ENCODE measurements at regions not wholly inside any gene's neighbourhood (a gene's known extent, or its start where the extent isn't known, plus 50 kb on each side); places are given as distances from the start of the nearest gene placed in this dataset.

- no peaks in the 10 kb centered on the region for H3K4me1 ChIP-seq (ENCODE audit: control insufficient read depth in 2 of 2, insufficient read depth in 2 of 2, low read length in 2 of 2)
- no peak overlapping the region for H3K9ac ChIP-seq (ENCODE audit: low read depth in 1 of 2, low read length in 2 of 2)
- no peaks in the 10 kb centered on the region for H3K36me3 ChIP-seq (ENCODE audit: control insufficient read depth in 2 of 2, insufficient read depth in 2 of 2, low read length in 2 of 2)
- H3K27me3 ChIP-seq (ENCODE audit: control insufficient read depth in 2 of 2, insufficient read depth in 2 of 2, low read length in 2 of 2): no peaks in the 10 kb centered on the region
- no peak overlapping the region for H3K27ac ChIP-seq (ENCODE audit: low read depth in 2 of 2, low read length in 2 of 2)
- no peak overlapping the region for H3K4me3 ChIP-seq (ENCODE audit: low read length in 2 of 2)
- no peaks in the 10 kb centered on the region for H3K9me3 ChIP-seq (ENCODE audit: control insufficient read depth in 2 of 2, low read length in 2 of 2)
Measured at GRCh38 chr4:96486563-96486962, 646.7 kb downstream of the PDHA2 start.

GRCh38 chr4:96497621-96498020, 657.7 kb downstream of the PDHA2 start:
- Histone ChIP-seq H3K27ac (ENCODE audit: low read depth in 2 of 2, low read length in 2 of 2) (no peak overlapping the region), H3K4me1 (ENCODE audit: control insufficient read depth in 2 of 2, insufficient read depth in 2 of 2, low read length in 2 of 2) (no peaks in the 10 kb centered on the region), H3K4me3 (ENCODE audit: low read length in 2 of 2) (no peak overlapping the region), H3K9me3 (ENCODE audit: control insufficient read depth in 2 of 2, low read length in 2 of 2) (no peaks in the 10 kb centered on the region), H3K27me3 (ENCODE audit: control insufficient read depth in 2 of 2, insufficient read depth in 2 of 2, low read length in 2 of 2) (no peaks in the 10 kb centered on the region), H3K36me3 (ENCODE audit: control insufficient read depth in 2 of 2, insufficient read depth in 2 of 2, low read length in 2 of 2) (no peaks in the 10 kb centered on the region), H3K9ac (ENCODE audit: low read depth in 1 of 2, low read length in 2 of 2) (no peak overlapping the region)

- Histone ChIP-seq H3K4me1 (ENCODE audit: control insufficient read depth in 2 of 2, insufficient read depth in 2 of 2, low read length in 2 of 2) (no peaks in the 10 kb centered on the region), H3K4me3 (ENCODE audit: low read length in 2 of 2) (no peak overlapping the region), H3K9ac (ENCODE audit: low read depth in 1 of 2, low read length in 2 of 2) (no peak overlapping the region), H3K9me3 (ENCODE audit: control insufficient read depth in 2 of 2, low read length in 2 of 2) (no peaks in the 10 kb centered on the region), H3K27ac (ENCODE audit: low read depth in 2 of 2, low read length in 2 of 2) (no peak overlapping the region), H3K27me3 (ENCODE audit: control insufficient read depth in 2 of 2, insufficient read depth in 2 of 2, low read length in 2 of 2) (no peaks in the 10 kb centered on the region), H3K36me3 (ENCODE audit: control insufficient read depth in 2 of 2, insufficient read depth in 2 of 2, low read length in 2 of 2) (no peaks in the 10 kb centered on the region)
Measured at GRCh38 chr4:96504386-96504785, 664.5 kb downstream of the PDHA2 start.

- Histone ChIP-seq H3K36me3 (ENCODE audit: control insufficient read depth in 2 of 2, insufficient read depth in 2 of 2, low read length in 2 of 2) (no peaks in the 10 kb centered on the region), H3K9ac (ENCODE audit: low read depth in 1 of 2, low read length in 2 of 2) (no peak overlapping the region), H3K4me1 (ENCODE audit: control insufficient read depth in 2 of 2, insufficient read depth in 2 of 2, low read length in 2 of 2) (no peaks in the 10 kb centered on the region), H3K9me3 (ENCODE audit: control insufficient read depth in 2 of 2, low read length in 2 of 2) (no peaks in the 10 kb centered on the region), H3K4me3 (ENCODE audit: low read length in 2 of 2) (no peak overlapping the region), H3K27ac (ENCODE audit: low read depth in 2 of 2, low read length in 2 of 2) (no peak overlapping the region), H3K27me3 (ENCODE audit: control insufficient read depth in 2 of 2, insufficient read depth in 2 of 2, low read length in 2 of 2) (no peaks in the 10 kb centered on the region)
Measured at GRCh38 chr4:96509039-96509741, 669.3 kb downstream of the PDHA2 start.

- Histone ChIP-seq H3K36me3 (ENCODE audit: control insufficient read depth in 2 of 2, insufficient read depth in 2 of 2, low read length in 2 of 2) (no peaks in the 10 kb centered on the region), H3K9ac (ENCODE audit: low read depth in 1 of 2, low read length in 2 of 2) (no peak overlapping the region), H3K27me3 (ENCODE audit: control insufficient read depth in 2 of 2, insufficient read depth in 2 of 2, low read length in 2 of 2) (no peaks in the 10 kb centered on the region), H3K9me3 (ENCODE audit: control insufficient read depth in 2 of 2, low read length in 2 of 2) (no peaks in the 10 kb centered on the region), H3K4me1 (ENCODE audit: control insufficient read depth in 2 of 2, insufficient read depth in 2 of 2, low read length in 2 of 2) (no peaks in the 10 kb centered on the region), H3K27ac (ENCODE audit: low read depth in 2 of 2, low read length in 2 of 2) (no peak overlapping the region), H3K4me3 (ENCODE audit: low read length in 2 of 2) (no peak overlapping the region)
Measured at GRCh38 chr4:96519291-96519690, 679.4 kb downstream of the PDHA2 start.

- no peaks in the 10 kb centered on the region for H3K27me3 ChIP-seq (ENCODE audit: control insufficient read depth in 2 of 2, insufficient read depth in 2 of 2, low read length in 2 of 2)
- no peaks in the 10 kb centered on the region for H3K36me3 ChIP-seq (ENCODE audit: control insufficient read depth in 2 of 2, insufficient read depth in 2 of 2, low read length in 2 of 2)
- H3K9me3 ChIP-seq (ENCODE audit: control insufficient read depth in 2 of 2, low read length in 2 of 2): no peaks in the 10 kb centered on the region
- no peaks in the 10 kb centered on the region for H3K4me1 ChIP-seq (ENCODE audit: control insufficient read depth in 2 of 2, insufficient read depth in 2 of 2, low read length in 2 of 2)
- no peak overlapping the region for H3K9ac ChIP-seq (ENCODE audit: low read depth in 1 of 2, low read length in 2 of 2)
- no peak overlapping the region for H3K27ac ChIP-seq (ENCODE audit: low read depth in 2 of 2, low read length in 2 of 2)
- no peak overlapping the region for H3K4me3 ChIP-seq (ENCODE audit: low read length in 2 of 2)
Measured at GRCh38 chr4:96521046-96521536, 681.2 kb downstream of the PDHA2 start.

- Histone ChIP-seq H3K4me3 (ENCODE audit: low read length in 2 of 2) (no peak overlapping the region), H3K9ac (ENCODE audit: low read depth in 1 of 2, low read length in 2 of 2) (no peak overlapping the region), H3K4me1 (ENCODE audit: control insufficient read depth in 2 of 2, insufficient read depth in 2 of 2, low read length in 2 of 2) (peaks cover 0 to 2% of the 10 kb centered on the region in 2 donors), H3K27ac (ENCODE audit: low read depth in 2 of 2, low read length in 2 of 2) (no peak overlapping the region), H3K9me3 (ENCODE audit: control insufficient read depth in 2 of 2, low read length in 2 of 2) (no peaks in the 10 kb centered on the region), H3K27me3 (ENCODE audit: control insufficient read depth in 2 of 2, insufficient read depth in 2 of 2, low read length in 2 of 2) (no peaks in the 10 kb centered on the region), H3K36me3 (ENCODE audit: control insufficient read depth in 2 of 2, insufficient read depth in 2 of 2, low read length in 2 of 2) (no peaks in the 10 kb centered on the region)
Measured at GRCh38 chr4:96523611-96524010, 683.7 kb downstream of the PDHA2 start.

- H3K4me1 ChIP-seq (ENCODE audit: control insufficient read depth in 2 of 2, insufficient read depth in 2 of 2, low read length in 2 of 2): peaks cover 0 to 2% of the 10 kb centered on the region in 2 donors
- H3K9me3 ChIP-seq (ENCODE audit: control insufficient read depth in 2 of 2, low read length in 2 of 2): no peaks in the 10 kb centered on the region
- H3K27me3 ChIP-seq (ENCODE audit: control insufficient read depth in 2 of 2, insufficient read depth in 2 of 2, low read length in 2 of 2): no peaks in the 10 kb centered on the region
- H3K27ac ChIP-seq (ENCODE audit: low read depth in 2 of 2, low read length in 2 of 2): no peak overlapping the region
- no peak overlapping the region for H3K4me3 ChIP-seq (ENCODE audit: low read length in 2 of 2)
- H3K9ac ChIP-seq (ENCODE audit: low read depth in 1 of 2, low read length in 2 of 2): no peak overlapping the region
- no peaks in the 10 kb centered on the region for H3K36me3 ChIP-seq (ENCODE audit: control insufficient read depth in 2 of 2, insufficient read depth in 2 of 2, low read length in 2 of 2)
Measured at GRCh38 chr4:96524311-96524875, 684.5 kb downstream of the PDHA2 start.

GRCh38 chr4:96525898-96526297, 686.0 kb downstream of the PDHA2 start:
- H3K9ac ChIP-seq (ENCODE audit: low read depth in 1 of 2, low read length in 2 of 2): no peak overlapping the region
- H3K4me3 ChIP-seq (ENCODE audit: low read length in 2 of 2): no peak overlapping the region
- H3K27me3 ChIP-seq (ENCODE audit: control insufficient read depth in 2 of 2, insufficient read depth in 2 of 2, low read length in 2 of 2): no peaks in the 10 kb centered on the region
- peaks cover 0 to 2% of the 10 kb centered on the region in 2 donors for H3K4me1 ChIP-seq (ENCODE audit: control insufficient read depth in 2 of 2, insufficient read depth in 2 of 2, low read length in 2 of 2)
- H3K27ac ChIP-seq (ENCODE audit: low read depth in 2 of 2, low read length in 2 of 2): no peak overlapping the region
- no peaks in the 10 kb centered on the region for H3K9me3 ChIP-seq (ENCODE audit: control insufficient read depth in 2 of 2, low read length in 2 of 2)
- H3K36me3 ChIP-seq (ENCODE audit: control insufficient read depth in 2 of 2, insufficient read depth in 2 of 2, low read length in 2 of 2): no peaks in the 10 kb centered on the region

- no peaks in the 10 kb centered on the region for H3K9me3 ChIP-seq (ENCODE audit: control insufficient read depth in 2 of 2, low read length in 2 of 2)
- no peak overlapping the region for H3K27ac ChIP-seq (ENCODE audit: low read depth in 2 of 2, low read length in 2 of 2)
- no peaks in the 10 kb centered on the region for H3K36me3 ChIP-seq (ENCODE audit: control insufficient read depth in 2 of 2, insufficient read depth in 2 of 2, low read length in 2 of 2)
- H3K27me3 ChIP-seq (ENCODE audit: control insufficient read depth in 2 of 2, insufficient read depth in 2 of 2, low read length in 2 of 2): no peaks in the 10 kb centered on the region
- H3K9ac ChIP-seq (ENCODE audit: low read depth in 1 of 2, low read length in 2 of 2): no peak overlapping the region
- no peak overlapping the region for H3K4me3 ChIP-seq (ENCODE audit: low read length in 2 of 2)
- H3K4me1 ChIP-seq (ENCODE audit: control insufficient read depth in 2 of 2, insufficient read depth in 2 of 2, low read length in 2 of 2): peaks cover 0 to 2% of the 10 kb centered on the region in 2 donors
Measured at GRCh38 chr4:96526625-96527024, 686.7 kb downstream of the PDHA2 start.
